ENCODE measurements at regions not wholly inside any gene's neighbourhood (a gene's known extent, or its start where the extent isn't known, plus 50 kb on each side); places are given as distances from the start of the nearest gene placed in this dataset.

- H3K9me1 ChIP-seq (replicated peaks; ENCODE audit: control insufficient read depth, extremely low read depth, insufficient read depth, low read length) = no peaks in the 10 kb centered on the region
- dilution Hi-C loops (cut with MboI; ENCODE audit: extremely low pct_ligation_motif_present, low sequenced_read_pairs) = no loop called here
- POLR2A ChIA-PET = no interaction called here
- H3K79me2 ChIP-seq (ENCODE audit: control insufficient read depth, insufficient read depth, low read length) = no peaks in the 10 kb centered on the region
- CTCF ChIA-PET = no interaction called here
- FAIRE-seq (no peak), DNase-seq (ENCODE audit: low read depth, low spot score) (no peak)
- no peaks in the 10 kb centered on the region for H3K27me3 ChIP-seq (ENCODE audit: control insufficient read depth in 2 of 2, insufficient read depth in 2 of 2, low read length in 2 of 2)
- TF ChIP-seq POLR2AphosphoS5 (IDR thresholded peaks at IDR 0.05; ENCODE audit: insufficient read depth, low read depth, low read length) (no peak), JUN (IDR thresholded peaks at IDR 0.05; ENCODE audit: borderline replicate concordance, insufficient read depth, insufficient read length, low read depth) (no peak), MAX (IDR thresholded peaks at IDR 0.05; ENCODE audit: insufficient read depth, insufficient read length) (no peak), FOS (IDR thresholded peaks at IDR 0.05; ENCODE audit: borderline replicate concordance, insufficient read depth, low read length) (no peak), EZH2 (IDR thresholded peaks at IDR 0.05; ENCODE audit: borderline replicate concordance, low read depth, low read length, severe bottlenecking) (no peak), POLR2A (IDR thresholded peaks at IDR 0.05; ENCODE audit: low read depth, low read length) (no peak), CTCF (IDR thresholded peaks at IDR 0.05; ENCODE audit: extremely low read depth in 1 of 2, insufficient read depth in 1 of 2, low read depth in 1 of 2, low read length in 2 of 2) (no peak), GATA2 (IDR thresholded peaks at IDR 0.05; ENCODE audit: insufficient read depth, insufficient read length, low read depth, low read length) (no peak), MYC (IDR thresholded peaks at IDR 0.05; ENCODE audit: low read depth, low read length) (no peak)
- intact Hi-C loops (cut with micrococcal nuclease) = no loop called here
- H4K20me1 ChIP-seq (replicated peaks; ENCODE audit: control insufficient read depth, extremely low read depth, insufficient read depth, low read length) = no peaks in the 10 kb centered on the region
- H2AFZ ChIP-seq (ENCODE audit: low read depth, low read length) = no peak overlapping the region
- no peaks in the 10 kb centered on the region for H3K9me3 ChIP-seq (replicated peaks; ENCODE audit: control insufficient read depth, insufficient read depth, low read length)
- no peak overlapping the region for H3K27ac ChIP-seq (ENCODE audit: insufficient read depth, low read depth, low read length)
- no TSS peak for BruUV-seq (replicated peaks)
- no peaks in the 10 kb centered on the region for H3K4me1 ChIP-seq (ENCODE audit: control insufficient read depth, extremely low read depth, insufficient read depth, low read length)
- H3K4me3 ChIP-seq (replicated peaks in 1 of 3; ENCODE audit: insufficient read depth in 1 of 3, low read depth in 1 of 3, low read length in 3 of 3) = no peak overlapping the region
- H3K4me2 ChIP-seq (ENCODE audit: insufficient read depth, low read length) = no peak overlapping the region
- H3K9ac ChIP-seq (replicated peaks; ENCODE audit: extremely low read depth, insufficient read depth, low read length) = no peak overlapping the region
- H3K36me3 ChIP-seq (ENCODE audit: control insufficient read depth in 2 of 2, extremely low read depth in 1 of 2, insufficient read depth in 2 of 2, low read length in 2 of 2) = no peaks in the 10 kb centered on the region
Observed at GRCh38 chr3:34483311-34483887, 685.0 kb downstream of the PDCD6IP start.

Data from endothelial cell of umbilical vein (primary cell).